ENCODE measurements at regions not wholly inside any gene's neighbourhood (a gene's known extent, or its start where the extent isn't known, plus 50 kb on each side); places are given as distances from the start of the nearest gene placed in this dataset.
"Not testable (repeated sequence)": the region's sequence is repeated elsewhere in the genome, so short reads cannot be mapped to it uniquely, and the experiment has no call there.

DNA sequence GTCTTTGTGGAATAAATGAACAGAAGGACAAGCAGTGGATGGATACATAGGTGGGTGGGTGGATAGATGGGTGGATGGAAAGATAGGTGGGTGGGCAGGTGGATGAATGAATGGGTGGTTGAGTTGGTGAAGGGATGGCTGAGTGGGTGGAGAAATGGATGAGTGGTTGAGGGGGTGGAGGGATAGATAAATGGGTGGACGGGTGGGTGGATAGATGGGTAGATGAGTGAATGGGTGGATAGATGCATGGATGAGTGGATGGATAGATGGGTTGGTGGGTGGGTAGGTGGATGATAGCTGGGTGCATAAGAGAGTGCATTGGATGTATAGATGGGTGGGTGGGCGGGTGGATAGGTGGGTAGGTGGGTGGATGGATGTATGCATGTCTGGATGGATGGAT, 63.5 kb downstream of the UNC93B1 start:
- H3K27ac ChIP-seq; intact Hi-C loops (cut with DNase I); H3K36me3 ChIP-seq; H3K4me1 ChIP-seq; H3K9me3 ChIP-seq; DNase-seq; H3K4me3 ChIP-seq: not testable (repeated sequence)
- H3K27me3 ChIP-seq = peaks cover 0 to 11% (median 0%) of the 10 kb centered on the region in 4 donors
- WGBS, 2 donors = 52 to 61% methylated on average over 2 of the region's 2 CpGs

DNA sequence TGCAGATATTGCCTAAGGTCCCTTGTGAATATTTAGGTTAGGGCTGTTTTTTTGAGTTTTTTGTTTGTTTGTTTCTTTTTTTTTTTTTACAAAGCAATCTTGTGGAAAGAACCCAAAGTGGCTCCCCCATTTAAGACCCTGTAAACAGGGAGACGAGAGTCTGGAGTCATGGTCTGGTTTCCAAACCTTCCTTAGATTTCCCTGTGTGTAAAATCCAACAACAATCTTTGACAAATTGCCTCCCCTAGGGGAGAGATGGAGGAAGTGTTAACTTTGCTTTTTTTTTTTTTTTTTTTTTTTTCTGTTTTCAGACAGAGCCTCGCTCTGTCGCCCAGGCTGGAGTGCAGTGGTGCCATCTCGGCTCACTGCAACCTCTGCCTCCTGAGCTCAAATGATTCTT, 64.9 kb downstream of the UNC93B1 start:
- H3K4me1 ChIP-seq; H3K27ac ChIP-seq; DNase-seq; H3K4me3 ChIP-seq; H3K36me3 ChIP-seq; H3K9me3 ChIP-seq; intact Hi-C loops (cut with DNase I): not testable (repeated sequence)
- WGBS, 2 donors = 10 to 31% methylated on average over 1 of the region's 4 CpGs
- peaks cover 0 to 11% (median 0%) of the 10 kb centered on the region in 4 donors for H3K27me3 ChIP-seq

DNA sequence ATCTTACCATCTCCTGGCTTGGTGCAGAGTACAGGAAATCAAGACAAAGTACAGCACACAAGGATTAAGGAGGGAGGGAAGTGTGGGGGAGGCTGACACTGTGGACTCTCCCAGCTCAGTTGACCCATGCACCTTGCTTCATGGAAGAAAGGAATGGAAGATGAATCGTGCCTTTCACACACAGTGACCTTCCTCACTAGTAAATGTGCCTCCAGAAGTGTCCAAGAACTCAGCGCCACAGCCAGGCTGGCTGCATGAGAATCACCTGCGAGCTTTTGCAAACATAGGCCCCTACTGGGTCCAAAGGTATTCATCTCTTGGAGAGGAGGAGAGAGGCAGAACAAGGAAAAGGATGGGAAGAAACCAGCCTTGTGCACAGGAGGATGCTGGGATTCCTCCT, 65.5 kb downstream of the UNC93B1 start:
- intact Hi-C loops (cut with DNase I); H3K9me3 ChIP-seq; H3K27ac ChIP-seq; H3K4me3 ChIP-seq; H3K4me1 ChIP-seq; DNase-seq; H3K36me3 ChIP-seq: not testable (repeated sequence)
- WGBS, 2 donors = 40 to 68% methylated on average over 1 to 3 of the region's 3 CpGs
- H3K27me3 ChIP-seq = peaks cover 0 to 11% (median 0%) of the 10 kb centered on the region in 4 donors

DNA sequence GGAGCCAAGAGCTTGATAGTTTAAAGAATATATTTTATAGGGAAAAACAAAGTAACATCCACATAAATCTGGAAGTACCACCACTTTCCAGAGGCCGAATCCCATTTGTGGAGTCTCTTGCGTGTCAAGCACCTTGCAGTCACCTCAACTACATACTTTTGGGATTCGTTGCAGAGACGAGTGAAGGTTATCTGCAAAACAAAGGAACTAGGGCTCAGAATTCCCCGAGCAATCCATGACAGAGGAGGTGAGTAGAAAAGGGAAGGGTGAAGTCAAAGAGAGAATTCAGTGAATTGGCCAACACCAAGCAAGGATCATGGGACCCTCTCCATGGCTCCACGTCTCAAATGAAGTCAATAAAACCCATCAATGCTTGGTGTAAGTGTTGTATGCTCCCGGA, 80.3 kb downstream of the UNC93B1 start:
- intact Hi-C loops (cut with DNase I); H3K36me3 ChIP-seq; H3K4me1 ChIP-seq; H3K27ac ChIP-seq; H3K9me3 ChIP-seq; H3K27me3 ChIP-seq; H3K4me3 ChIP-seq; DNase-seq: not testable (repeated sequence)
- WGBS, 2 donors = 56 to 66% methylated on average over 7 of the region's 7 CpGs

DNA sequence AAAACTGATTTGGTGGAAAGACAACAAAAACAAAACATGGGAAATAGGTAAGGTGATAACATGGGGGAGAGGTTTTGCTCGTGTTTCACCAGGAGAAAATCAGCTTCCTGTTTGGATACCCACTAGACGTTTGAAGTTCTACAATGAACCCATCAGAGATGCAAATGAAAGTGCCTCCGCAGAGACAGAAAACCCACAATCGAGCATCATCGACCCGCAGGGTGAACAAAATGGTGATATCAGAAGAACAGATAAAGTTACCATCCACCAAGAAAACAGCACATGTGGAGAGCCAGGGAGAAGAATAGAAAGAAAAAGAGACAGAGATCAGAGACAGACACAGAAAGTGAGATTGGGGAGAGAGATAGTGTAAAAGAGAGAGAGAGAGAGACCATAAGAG, 83.4 kb downstream of the UNC93B1 start:
- H3K9me3 ChIP-seq; H3K4me1 ChIP-seq; H3K4me3 ChIP-seq; H3K27ac ChIP-seq; DNase-seq; H3K27me3 ChIP-seq; H3K36me3 ChIP-seq; intact Hi-C loops (cut with DNase I): not testable (repeated sequence)
- WGBS, 2 donors = 56 to 62% methylated on average over 6 of the region's 6 CpGs

DNA sequence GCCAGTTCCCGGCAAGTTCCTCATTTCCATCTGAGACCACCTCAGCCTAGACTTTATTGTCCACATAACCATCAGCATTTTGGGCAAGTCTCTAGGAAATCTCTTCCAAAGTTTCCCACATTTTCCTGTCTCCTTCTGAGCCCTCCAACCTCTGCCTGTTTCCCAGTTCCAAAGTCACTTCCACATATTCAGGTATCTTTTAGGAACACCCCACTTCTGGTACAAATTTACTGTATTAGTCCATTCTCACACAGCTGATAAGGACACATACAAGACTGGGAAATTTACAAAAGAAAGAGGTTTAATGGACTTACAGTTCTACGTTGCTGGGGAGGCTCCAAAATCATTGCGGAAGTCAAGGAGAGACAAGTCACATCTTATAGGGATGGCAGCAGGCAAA, 91.7 kb downstream of the UNC93B1 start:
- H3K9me3 ChIP-seq; H3K4me3 ChIP-seq; H3K36me3 ChIP-seq; H3K27ac ChIP-seq; H3K4me1 ChIP-seq; intact Hi-C loops (cut with DNase I); DNase-seq: not testable (repeated sequence)
- peaks cover 0 to 12% (median 0%) of the 10 kb centered on the region in 4 donors for H3K27me3 ChIP-seq
- 78 to 89% methylated on average over 3 of the region's 3 CpGs for WGBS, 2 donors

DNA sequence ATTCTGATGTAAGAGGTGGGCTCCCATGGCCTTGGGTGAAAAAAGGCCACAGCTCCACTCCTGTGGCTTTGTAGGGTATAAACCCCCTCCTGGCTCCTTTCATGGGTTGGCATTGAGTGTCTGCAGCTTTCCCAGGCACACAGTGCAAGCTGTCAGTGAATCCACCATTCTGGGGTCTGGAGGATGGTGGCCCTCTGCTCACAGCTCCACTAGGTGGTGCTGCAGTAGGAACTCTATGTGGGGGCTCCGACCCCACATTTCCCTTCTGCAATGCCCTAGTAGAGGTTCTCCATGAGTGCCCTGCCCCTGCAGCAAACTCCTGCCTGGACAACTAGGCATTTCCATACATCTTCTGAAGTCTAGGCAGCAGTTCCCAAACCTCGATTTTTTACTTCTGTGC, 92.7 kb downstream of the UNC93B1 start:
- WGBS, 2 donors = 43 to 58% methylated on average over 2 of the region's 2 CpGs
- DNase-seq; H3K36me3 ChIP-seq; H3K27ac ChIP-seq; intact Hi-C loops (cut with DNase I); H3K4me3 ChIP-seq; H3K9me3 ChIP-seq; H3K4me1 ChIP-seq: not testable (repeated sequence)
- H3K27me3 ChIP-seq = peaks cover 0 to 12% (median 0%) of the 10 kb centered on the region in 4 donors

DNA sequence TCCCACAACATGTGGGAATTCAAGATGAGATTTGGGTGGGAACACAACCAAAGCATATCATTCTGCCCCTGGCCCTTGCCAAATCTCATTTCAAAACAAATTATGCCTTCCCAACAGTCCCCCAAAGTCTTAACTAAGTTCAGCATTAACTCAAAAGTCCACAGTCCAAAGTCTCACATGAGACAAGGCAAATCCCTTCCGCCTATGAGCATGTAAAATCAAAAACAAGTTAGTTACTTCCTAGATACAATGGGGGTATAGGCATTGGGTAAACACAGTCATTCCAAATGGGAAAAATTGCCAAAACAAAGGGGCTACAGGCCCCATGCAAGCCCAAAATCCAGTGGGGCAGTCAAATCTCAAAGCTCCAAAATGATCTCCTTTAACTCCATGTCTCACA, 93.1 kb downstream of the UNC93B1 start:
- DNase-seq = not testable (repeated sequence)
- 70 to 100% methylated on average over 1 of the region's 1 CpG for WGBS, 2 donors

DNA sequence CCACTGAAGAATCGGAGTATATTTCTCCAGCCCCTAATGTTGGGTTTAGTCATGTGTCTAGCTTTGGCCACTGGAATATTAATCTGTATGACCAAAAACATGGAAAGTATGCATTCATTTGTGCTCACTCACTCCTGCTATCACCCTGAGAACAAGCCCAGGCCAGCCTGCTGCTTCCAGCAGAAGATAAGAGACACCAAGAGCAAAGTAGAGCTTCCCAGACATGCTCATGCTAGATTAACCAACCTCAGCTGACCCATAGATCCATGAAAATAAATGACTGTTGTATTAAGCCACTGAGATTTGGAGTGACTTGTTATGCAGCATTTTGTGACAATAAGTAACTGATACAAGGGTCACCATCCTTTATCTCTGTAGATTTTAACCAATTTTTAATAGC, 96.9 kb downstream of the UNC93B1 start:
- 83% methylated on average over 1 of the region's 1 CpG; no CpG with 5 or more reads in 1 of the 2 donors for WGBS, 2 donors
- intact Hi-C loops (cut with DNase I); H3K4me3 ChIP-seq; H3K36me3 ChIP-seq; DNase-seq; H3K27ac ChIP-seq; H3K9me3 ChIP-seq; H3K4me1 ChIP-seq; H3K27me3 ChIP-seq: not testable (repeated sequence)

More for the DNA sequence above, 93.1 kb downstream of the UNC93B1 start:
- peaks cover 0 to 12% (median 0%) of the 10 kb centered on the region in 4 donors for H3K27me3 ChIP-seq
- intact Hi-C loops (cut with DNase I); H3K36me3 ChIP-seq; H3K4me1 ChIP-seq; H3K9me3 ChIP-seq; H3K4me3 ChIP-seq; H3K27ac ChIP-seq: not testable (repeated sequence)

DNA sequence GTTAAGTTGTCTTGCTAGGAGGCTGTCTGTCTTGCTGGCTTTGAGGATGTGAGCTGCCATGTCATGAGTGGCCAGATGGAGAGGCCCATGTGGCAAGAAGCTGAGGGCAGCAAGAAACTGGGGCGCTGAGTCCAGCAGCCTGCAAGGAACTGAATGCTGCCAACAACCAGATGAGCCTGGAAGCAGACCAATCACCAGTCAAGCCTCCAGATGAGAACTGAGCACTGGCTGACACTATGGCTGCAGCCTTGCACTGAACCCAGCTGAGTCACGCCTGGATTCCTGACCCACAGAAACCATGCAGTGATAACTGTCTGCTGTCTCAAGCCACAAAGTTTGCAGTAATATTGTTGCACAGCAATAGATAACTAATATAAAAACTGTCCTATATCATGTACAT, 104.4 kb downstream of the UNC93B1 start:
- H3K4me3 ChIP-seq; H3K36me3 ChIP-seq; H3K27ac ChIP-seq; H3K9me3 ChIP-seq; intact Hi-C loops (cut with DNase I); DNase-seq; H3K27me3 ChIP-seq; H3K4me1 ChIP-seq: not testable (repeated sequence)
- 33 to 56% methylated on average over 2 of the region's 2 CpGs for WGBS, 2 donors

DNA sequence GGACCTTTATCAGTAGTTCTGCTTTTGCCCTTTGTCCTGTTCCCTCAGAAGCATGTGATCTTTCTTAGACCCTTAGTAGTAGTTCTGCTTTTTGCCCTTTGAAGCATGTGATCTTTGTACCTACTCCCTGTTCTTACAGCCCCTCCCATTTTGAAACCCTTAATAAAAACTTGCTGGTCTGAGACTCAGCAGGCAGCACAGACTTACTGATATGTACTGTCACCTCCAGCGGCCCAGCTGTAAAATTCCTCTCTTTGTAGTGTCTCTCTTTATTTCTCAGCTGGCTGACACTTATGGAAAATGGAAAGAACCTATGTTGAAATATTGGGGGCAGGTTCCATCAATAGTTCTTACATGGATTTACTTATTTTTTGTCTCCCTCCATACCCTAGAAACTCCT, 110.4 kb downstream of the UNC93B1 start:
- DNase-seq; H3K4me3 ChIP-seq; H3K4me1 ChIP-seq; H3K27ac ChIP-seq; H3K9me3 ChIP-seq; intact Hi-C loops (cut with DNase I); H3K27me3 ChIP-seq; H3K36me3 ChIP-seq: not testable (repeated sequence)
- 64 to 71% methylated on average over 1 of the region's 1 CpG for WGBS, 2 donors

DNA sequence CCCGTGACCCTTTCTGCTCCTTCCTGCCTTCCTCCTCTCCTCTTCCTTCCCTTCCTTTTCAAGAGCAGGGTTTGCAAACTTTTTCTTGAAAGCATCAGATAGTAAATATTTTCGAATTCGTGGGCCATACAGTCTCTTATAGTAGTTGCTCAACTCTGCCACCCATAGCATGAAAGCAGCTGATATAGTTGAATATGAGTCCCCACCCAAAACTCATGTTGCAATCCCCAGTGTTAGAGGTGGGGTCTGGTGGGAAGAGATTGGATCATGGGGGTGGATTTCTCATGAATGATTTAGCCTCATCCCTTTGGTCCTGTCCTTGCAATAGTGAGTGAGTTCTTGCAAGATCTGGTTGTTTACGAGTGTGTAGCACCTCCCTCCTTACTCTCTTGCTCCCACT, 114.3 kb downstream of the UNC93B1 start:
- DNase-seq; H3K36me3 ChIP-seq; H3K9me3 ChIP-seq; H3K4me3 ChIP-seq; H3K27ac ChIP-seq; intact Hi-C loops (cut with DNase I): not testable (repeated sequence)
- peaks cover 0 to 13% (median 0%) of the 10 kb centered on the region in 3 donors for H3K4me1 ChIP-seq
- H3K27me3 ChIP-seq = peaks cover 0 to 22% (median 0%) of the 10 kb centered on the region in 4 donors
- WGBS, 2 donors = 74 to 77% methylated on average over 4 of the region's 4 CpGs

DNA sequence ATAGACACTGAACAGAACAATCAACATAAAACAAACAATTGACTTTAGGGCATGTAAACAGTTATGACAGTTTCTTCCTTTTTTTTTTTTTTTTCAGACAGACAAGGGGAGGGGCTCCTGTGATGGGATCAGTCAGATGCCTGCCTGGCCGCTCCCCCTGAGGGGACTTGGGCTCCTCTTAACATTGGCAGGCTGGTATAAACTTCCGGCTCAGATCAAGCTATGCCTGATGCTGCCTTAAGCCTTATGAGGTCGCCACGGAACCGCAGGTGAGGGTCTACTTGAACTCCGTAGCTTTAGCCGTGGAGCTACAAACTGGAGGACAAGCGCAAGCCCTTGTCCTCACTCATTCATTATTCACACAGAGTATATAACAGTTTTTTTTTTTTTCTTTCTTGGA, 115.8 kb downstream of the UNC93B1 start:
- H3K36me3 ChIP-seq; H3K9me3 ChIP-seq; H3K4me3 ChIP-seq; DNase-seq; H3K27ac ChIP-seq; intact Hi-C loops (cut with DNase I): not testable (repeated sequence)
- WGBS, 2 donors = 77 to 80% methylated on average over 7 to 8 of the region's 8 CpGs
- peaks cover 0 to 22% (median 0%) of the 10 kb centered on the region in 4 donors for H3K27me3 ChIP-seq
- H3K4me1 ChIP-seq = peaks cover 0 to 18% (median 0%) of the 10 kb centered on the region in 3 donors

DNA sequence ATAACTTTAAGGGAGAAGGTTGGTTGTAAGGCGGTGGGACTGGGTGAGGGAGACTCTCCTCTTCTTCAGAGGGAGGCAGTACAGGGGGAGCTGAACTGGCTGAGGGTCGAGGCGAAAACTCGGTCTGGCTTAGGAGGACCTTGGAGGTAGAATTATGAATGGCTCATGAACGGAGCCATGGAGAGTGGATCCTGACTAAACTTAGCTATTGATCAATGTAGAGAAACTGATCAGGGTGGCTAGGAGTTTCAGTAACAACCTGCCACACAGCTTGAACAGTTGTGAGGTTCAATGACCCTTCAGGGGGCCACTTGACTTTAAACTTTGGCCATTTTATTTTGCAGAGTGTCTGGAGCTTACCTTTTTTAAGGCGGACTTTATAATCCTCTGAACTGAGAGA, 117.2 kb downstream of the UNC93B1 start:
- Histone ChIP-seq H3K4me1 (peaks cover 0 to 18% (median 0%) of the 10 kb centered on the region in 3 donors), H3K27me3 (peaks cover 0 to 29% (median 0%) of the 10 kb centered on the region in 4 donors)
- DNase-seq; H3K27ac ChIP-seq; H3K9me3 ChIP-seq; H3K4me3 ChIP-seq; intact Hi-C loops (cut with DNase I); H3K36me3 ChIP-seq: not testable (repeated sequence)
- 82 to 100% methylated on average over 3 to 6 of the region's 6 CpGs for WGBS, 2 donors

Data from esophagus squamous epithelium (tissue), 5 donors.